HG03060 (cell line): ENCODE measurements at regions not wholly inside any gene's neighbourhood (a gene's known extent, or its start where the extent isn't known, plus 50 kb on each side); places are given as distances from the start of the nearest gene placed in this dataset.
"Not testable (repeated sequence)": the region's sequence is repeated elsewhere in the genome, so short reads cannot be mapped to it uniquely, and the experiment has no call there.

Source experiments
- ATAC-seq: cut with Tn5 transposase; IDR thresholded peaks from one replicate; pipeline ENCODE4 v1.9.1; 2021; ENCODE audit warnings: low read depth, moderate number of reproducible peaks; ENCODE audit not compliant: unreplicated experiment

GRCh38 chr5:163106098-163106497 lies 331.3 kb upstream of the CCNG1 start:
- peak; percentile 50 for ATAC-seq

DNA sequence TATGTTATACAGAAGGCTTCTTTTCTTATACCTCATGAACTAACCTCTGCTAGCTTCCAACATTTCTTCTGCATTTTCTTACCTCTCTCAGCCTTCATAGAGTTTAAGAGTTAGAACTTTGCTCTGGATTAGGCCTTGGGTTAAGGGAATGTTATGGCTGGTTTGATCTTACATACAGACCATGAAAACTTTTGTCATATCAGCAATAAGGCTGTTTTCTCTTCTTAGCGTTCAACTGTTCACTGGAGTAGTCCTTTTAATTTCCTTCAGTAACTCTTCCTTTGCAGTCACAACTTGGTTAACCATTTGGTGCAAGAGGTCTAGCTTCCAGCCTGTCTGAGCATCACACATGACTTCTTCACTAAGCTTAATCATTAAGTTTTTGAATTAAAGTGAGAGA lies 329.0 kb upstream of the CCNG1 start:
- no peak for ATAC-seq

GRCh38 chr5:163115011-163115410 lies 322.4 kb upstream of the CCNG1 start:
- ATAC-seq: no peak

- ATAC-seq: not testable (repeated sequence)
These were observed 320.8 kb upstream of the CCNG1 start for GRCh38 chr5:163116618-163117017.

DNA sequence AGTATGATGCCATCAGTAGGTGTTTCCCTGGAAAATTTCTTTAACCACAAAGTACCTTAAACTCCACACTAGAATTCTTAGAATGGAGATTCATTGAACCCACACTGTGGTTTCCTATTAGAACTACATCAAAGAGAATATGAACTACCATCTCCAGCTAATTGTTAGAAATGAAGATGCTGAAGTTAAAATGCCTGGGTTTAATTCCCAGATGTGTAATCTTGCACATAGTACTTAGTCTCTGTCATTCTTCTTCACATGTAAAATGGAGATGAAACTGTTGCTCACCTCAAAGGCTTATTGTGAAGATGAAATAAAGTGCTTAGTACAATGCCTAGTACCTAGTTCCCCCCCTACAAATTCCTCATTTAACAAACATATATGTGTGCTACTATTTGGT lies 303.3 kb upstream of the CCNG1 start:
- no peak for ATAC-seq

GRCh38 chr5:163135849-163136248 lies 301.5 kb upstream of the CCNG1 start:
- ATAC-seq: no peak

GRCh38 chr5:163161512-163161911 lies 275.9 kb upstream of the CCNG1 start:
- no peak for ATAC-seq

DNA sequence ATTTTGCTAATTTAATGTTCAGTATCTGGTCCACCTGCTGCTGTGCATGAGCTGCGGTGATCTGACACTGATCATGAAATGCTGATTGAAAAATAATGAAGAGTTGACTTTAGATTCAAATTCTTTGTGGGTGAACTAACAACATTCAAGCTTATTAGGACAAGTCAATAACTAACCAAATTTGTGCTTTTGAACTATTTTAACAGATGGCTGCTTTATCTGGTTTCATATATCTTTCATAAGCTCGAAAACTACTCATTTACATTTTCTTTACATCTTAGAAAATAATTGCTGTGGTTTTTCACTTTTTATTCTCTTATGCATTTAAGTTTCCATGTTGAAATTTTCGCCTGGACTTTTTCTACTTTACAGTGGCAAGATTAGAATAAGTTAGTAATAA lies 274.8 kb upstream of the CCNG1 start:
- no peak for ATAC-seq

DNA sequence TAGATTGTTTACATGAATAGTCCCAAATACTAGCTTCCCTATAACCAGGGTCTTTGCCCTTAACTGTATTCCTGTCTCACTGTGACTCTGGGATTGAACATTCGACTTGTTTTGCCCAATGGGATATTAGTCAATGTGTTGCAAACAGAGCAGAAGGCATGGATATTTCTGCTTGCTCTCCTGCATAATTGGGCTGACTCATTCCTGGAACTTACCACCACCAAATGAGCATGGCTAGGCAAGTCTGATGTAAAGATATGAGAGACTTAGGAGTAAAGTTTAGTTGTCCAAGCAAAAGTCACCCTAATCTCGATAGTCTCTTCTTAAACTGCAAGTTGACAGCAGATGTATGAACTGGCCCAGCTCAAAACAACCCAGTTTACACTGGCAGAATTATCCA lies 273.5 kb upstream of the CCNG1 start:
- ATAC-seq: no peak

GRCh38 chr5:163165277-163165676 lies 272.1 kb upstream of the CCNG1 start:
- ATAC-seq: no peak

DNA sequence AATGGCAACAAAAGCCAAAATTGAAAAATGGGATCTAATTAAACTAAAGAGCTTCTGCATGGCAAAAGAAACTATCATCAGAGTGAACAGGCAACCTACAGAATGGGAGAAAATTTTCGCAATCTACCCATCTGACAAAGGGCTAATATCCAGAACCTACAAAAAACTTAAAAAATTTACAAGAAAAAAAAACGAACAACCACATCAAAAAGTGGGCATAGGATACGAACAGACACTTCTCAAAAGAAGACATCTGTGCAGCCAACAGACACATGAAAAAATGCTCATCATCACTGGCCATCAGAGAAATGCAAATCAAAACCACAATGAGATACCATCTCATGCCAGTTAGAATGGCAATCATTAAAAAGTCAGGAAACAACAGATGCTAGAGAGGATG lies 267.2 kb upstream of the CCNG1 start:
- ATAC-seq: not testable (repeated sequence)

- no peak for ATAC-seq
These were observed 264.7 kb upstream of the CCNG1 start for GRCh38 chr5:163172540-163173338.

DNA sequence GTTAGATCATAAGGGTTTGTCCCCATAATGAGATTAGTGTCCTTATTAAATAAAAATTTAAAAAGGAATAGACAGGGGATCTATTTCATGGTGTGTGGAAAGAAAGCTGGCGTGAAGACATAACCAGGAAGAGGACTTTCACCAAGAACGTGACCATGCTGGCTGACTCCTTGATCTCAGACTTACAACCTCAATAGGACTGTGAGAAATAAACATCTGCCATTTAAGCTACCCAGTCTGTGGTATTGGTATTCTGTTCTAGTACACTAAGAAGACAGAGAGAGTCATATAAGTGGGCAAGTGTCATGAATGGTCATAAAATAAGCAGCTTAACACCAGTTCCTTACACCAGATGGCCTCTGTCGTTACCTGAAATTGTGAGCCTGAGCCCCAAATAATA lies 259.4 kb upstream of the CCNG1 start:
- ATAC-seq: no peak

DNA sequence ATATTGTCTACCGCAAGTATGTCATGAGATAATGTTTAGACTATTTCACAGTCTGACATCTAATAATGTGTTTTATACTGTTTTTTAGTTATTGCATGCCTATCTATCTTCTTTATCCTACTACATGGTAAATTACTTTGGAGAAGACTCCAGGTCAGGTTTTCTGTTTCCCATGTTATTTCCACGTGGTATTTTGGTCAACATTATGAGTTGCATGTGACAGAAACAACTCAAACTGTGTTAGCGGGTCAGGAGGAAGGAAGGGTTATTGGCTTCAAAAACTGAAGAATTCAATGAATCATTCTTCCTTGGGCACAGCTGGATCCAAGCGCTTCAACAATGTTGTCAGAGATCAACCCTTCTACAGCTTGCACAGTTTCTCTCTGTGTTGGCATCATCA lies 252.1 kb upstream of the CCNG1 start:
- ATAC-seq: no peak

- ATAC-seq: no peak
These were observed 248.3 kb upstream of the CCNG1 start for GRCh38 chr5:163189023-163189553.

- peak; percentile 50 for ATAC-seq
These were observed 247.1 kb upstream of the CCNG1 start for GRCh38 chr5:163190283-163190682.

DNA sequence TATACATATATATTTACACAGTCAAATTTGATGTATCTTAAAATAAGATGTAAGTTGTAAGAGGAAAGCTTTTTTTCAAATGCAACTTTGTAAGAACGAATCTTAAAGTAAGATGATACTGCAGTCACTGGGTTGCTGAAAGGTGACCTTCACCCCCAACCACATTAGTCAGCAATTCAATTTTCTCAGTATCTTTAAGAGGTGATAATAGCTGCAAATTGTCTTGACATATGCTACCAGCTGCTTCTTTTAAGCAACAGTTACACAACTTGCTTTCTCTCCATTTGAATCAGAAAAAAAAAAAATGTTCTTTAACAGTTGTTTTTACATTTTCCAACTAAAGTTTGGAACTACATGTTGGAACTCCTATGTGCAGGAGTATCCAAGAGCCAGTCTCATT lies 246.6 kb upstream of the CCNG1 start:
- no peak for ATAC-seq

GRCh38 chr5:163193886-163194285 lies 243.5 kb upstream of the CCNG1 start:
- no peak for ATAC-seq

DNA sequence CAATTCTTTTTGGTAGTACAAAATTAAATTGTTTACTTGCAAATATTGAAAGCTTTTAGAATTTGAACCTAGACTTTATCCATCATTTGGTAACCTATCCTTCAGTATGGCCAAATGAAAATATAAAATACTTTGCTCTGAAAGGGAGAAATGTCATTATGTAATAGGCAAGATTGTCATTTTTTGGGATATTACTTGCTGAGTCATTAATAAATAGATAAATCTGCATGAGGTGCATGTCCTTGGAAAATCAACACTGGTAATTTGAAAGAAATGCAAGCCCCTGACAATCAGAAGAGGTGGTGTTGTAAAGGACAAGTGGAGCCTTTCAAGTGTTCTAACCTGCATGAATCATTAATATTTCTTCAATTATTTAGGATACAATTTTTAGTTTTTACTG lies 231.8 kb upstream of the CCNG1 start:
- no peak for ATAC-seq

- ATAC-seq: no peak
These were observed 215.8 kb upstream of the CCNG1 start for GRCh38 chr5:163221581-163221980.

DNA sequence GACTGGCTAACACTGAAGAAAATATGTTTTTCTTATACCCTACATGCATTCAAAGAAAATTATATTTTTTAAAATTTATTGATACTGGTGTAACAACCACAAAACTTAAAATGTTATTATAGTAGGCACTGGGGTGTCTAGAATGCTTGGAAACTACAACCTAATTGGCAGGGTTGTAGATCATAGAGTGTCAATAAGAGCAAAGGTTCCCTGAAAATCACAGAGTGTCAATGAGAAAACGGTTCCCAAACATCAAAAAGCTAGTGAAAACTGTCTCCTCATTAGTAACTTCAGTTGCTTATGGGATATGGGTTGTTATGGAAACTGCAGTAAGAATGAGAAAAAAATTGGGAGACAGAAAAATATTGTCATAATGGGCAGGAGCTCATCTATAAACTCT lies 214.4 kb upstream of the CCNG1 start:
- ATAC-seq: no peak

DNA sequence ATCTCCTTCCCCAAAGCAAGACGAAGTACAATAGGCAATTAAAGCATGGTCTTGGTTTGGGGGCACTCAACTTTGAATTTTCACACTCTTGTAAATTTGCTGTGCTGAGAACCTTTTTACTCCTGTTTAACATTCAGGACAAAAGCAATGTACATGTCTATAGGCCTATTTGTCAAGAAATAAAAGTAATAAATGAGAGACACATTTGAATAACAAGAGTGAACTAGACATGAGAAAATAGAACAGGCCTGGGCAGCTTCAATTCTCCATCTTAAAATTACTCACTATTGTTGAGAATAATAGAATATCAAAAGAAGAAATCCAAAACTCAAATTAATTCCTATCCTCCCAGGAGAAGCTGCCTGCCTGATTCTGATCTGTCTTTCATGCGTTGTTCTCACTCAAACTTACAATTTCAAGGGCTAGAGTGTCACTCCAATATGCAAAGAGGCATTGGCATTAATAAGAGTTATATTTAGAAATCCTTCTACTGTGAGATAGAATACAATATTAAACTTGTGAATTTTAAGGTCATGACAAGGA lies 192.9 kb upstream of the CCNG1 start:
- no peak for ATAC-seq
